Liver (tissue), 7 donors: ENCODE measurements at regions not wholly inside any gene's neighbourhood (a gene's known extent, or its start where the extent isn't known, plus 50 kb on each side); places are given as distances from the start of the nearest gene placed in this dataset.

Source experiments
- DNase-seq: peaks from one replicate; pipeline ENCODE4 v3.0.0-alpha.2; 2017; ENCODE audit warnings: low spot score
- H3K27ac ChIP-seq, 2 donors: one replicate each; pipeline ENCODE4 v1.7.0; 2013; ENCODE audit warnings: inconsistent platforms in 2 of 2, low read length in 2 of 2, control low read depth in 1 of 2, low read depth in 1 of 2, mild to moderate bottlenecking in 1 of 2
- H3K27me3 ChIP-seq, 4 donors: one replicate each; pipeline versions ENCODE4 v1.6.1 to v1.7.0; 2013; ENCODE audit warnings: low read length in 3 of 4, inconsistent platforms in 1 of 4, mild to moderate bottlenecking in 1 of 4, moderate library complexity in 1 of 4; ENCODE audit not compliant: control insufficient read depth in 4 of 4, insufficient read depth in 4 of 4
- H3K36me3 ChIP-seq, 4 donors: one replicate each; pipeline versions ENCODE4 v1.6.1 to v1.7.0; 2013; ENCODE audit warnings: low read length in 3 of 4, mild to moderate bottlenecking in 3 of 4, low read depth in 1 of 4, moderate library complexity in 1 of 4; ENCODE audit not compliant: control insufficient read depth in 4 of 4, insufficient read depth in 3 of 4
- H3K4me1 ChIP-seq, 4 donors: one replicate each; pipeline versions ENCODE4 v1.6.1 to v1.7.0; 2013; ENCODE audit warnings: low read length in 3 of 4, mild to moderate bottlenecking in 3 of 4, moderate library complexity in 1 of 4; ENCODE audit not compliant: control insufficient read depth in 4 of 4, insufficient read depth in 4 of 4
- H3K4me3 ChIP-seq, 3 donors: one replicate each; pipeline versions ENCODE4 v1.6.1 to v1.7.0; 2013; ENCODE audit warnings: low read length in 3 of 3, control low read depth in 1 of 3, low read depth in 1 of 3, mild to moderate bottlenecking in 1 of 3
- H3K9ac ChIP-seq, 2 donors: one replicate each; pipeline ENCODE4 v1.7.0; 2013; ENCODE audit warnings: low read length in 2 of 2, mild to moderate bottlenecking in 2 of 2, moderate library complexity in 2 of 2, control low read depth in 1 of 2, low read depth in 1 of 2
- H3K9me3 ChIP-seq, 4 donors: one replicate each; pipeline versions ENCODE4 v1.6.1 to v1.7.0; 2013; ENCODE audit warnings: low read length in 3 of 4; ENCODE audit not compliant: control insufficient read depth in 4 of 4
- EGR1 ChIP-seq, 2 donors: IDR thresholded peaks; 2 replicates each; pipeline ENCODE4 v1.6.1; 2016 to 2018; ENCODE audit warnings: antibody characterized with exemption in 2 of 2, low read depth in 2 of 2
- FOXA1 ChIP-seq: IDR thresholded peaks from 2 replicates; pipeline ENCODE4 v1.6.1; 2016; ENCODE audit warnings: antibody characterized with exemption
- FOXA2 ChIP-seq: IDR thresholded peaks from 2 replicates; pipeline ENCODE4 v1.6.1; 2016; ENCODE audit warnings: antibody characterized with exemption
- GABPA ChIP-seq, 2 donors: IDR thresholded peaks in 1 of 2; conservative IDR thresholded peaks in 1 of 2; 2 replicates each; pipeline ENCODE4 v1.6.1; 2016; ENCODE audit warnings: antibody characterized with exemption in 2 of 2, mild to moderate bottlenecking in 1 of 2, moderate library complexity in 1 of 2
- HNF4A ChIP-seq, 2 donors: conservative IDR thresholded peaks; 2 replicates each; pipeline ENCODE4 v1.6.1; 2016; ENCODE audit warnings: antibody characterized with exemption in 2 of 2, mild to moderate bottlenecking in 2 of 2
- HNF4G ChIP-seq: IDR thresholded peaks from 2 replicates; pipeline ENCODE4 v1.6.1; 2016; ENCODE audit warnings: antibody characterized with exemption
- NR2F2 ChIP-seq: IDR thresholded peaks from 2 replicates; pipeline ENCODE4 v1.6.1; 2016; ENCODE audit warnings: antibody characterized with exemption
- RAD21 ChIP-seq, 2 donors: IDR thresholded peaks; 2 replicates each; pipeline ENCODE4 v1.6.1; 2016; ENCODE audit warnings: antibody characterized with exemption in 2 of 2, mild to moderate bottlenecking in 2 of 2
- RXRA ChIP-seq, 2 donors: IDR thresholded peaks; 2 replicates each; pipeline ENCODE4 v1.6.1; 2017 to 2018; ENCODE audit warnings: antibody characterized with exemption in 2 of 2, mild to moderate bottlenecking in 1 of 2
- SP1 ChIP-seq: IDR thresholded peaks from 2 replicates; pipeline ENCODE4 v1.6.1; 2018; ENCODE audit warnings: antibody characterized with exemption, mild to moderate bottlenecking
- TAF1 ChIP-seq: conservative IDR thresholded peaks from 2 replicates; pipeline ENCODE4 v1.6.1; 2016; ENCODE audit warnings: antibody characterized with exemption, mild to moderate bottlenecking
- WGBS: extraction: QIAGEN DNeasy Blood & Tissue Kit; methylation state at CpG from one replicate; pipeline ENCODE4 v1.1.7; 2013; 5-methylcytosine and 5-hydroxymethylcytosine counted together
- TF ChIP-seq, protein P1 (sequence below): IDR thresholded peaks from 2 replicates; pipeline ENCODE4 v1.6.1; 2016; ENCODE audit warnings: antibody characterized with exemption, mild to moderate bottlenecking
- TF ChIP-seq, protein P2 (sequence below): IDR thresholded peaks from 2 replicates; pipeline ENCODE4 v1.6.1; 2016; ENCODE audit warnings: antibody characterized with exemption
- TF ChIP-seq, protein P3 (sequence below): IDR thresholded peaks from 2 replicates; pipeline ENCODE4 v1.6.1; 2016; ENCODE audit warnings: antibody characterized with exemption
- TF ChIP-seq, protein P4 (sequence below): IDR thresholded peaks from 2 replicates; pipeline ENCODE4 v1.6.1; 2016; ENCODE audit warnings: antibody characterized with exemption
- donor health status: healthy.
- donor health status: healthy.
- donor health status: healthy.
- donor health status: healthy.

DNA sequence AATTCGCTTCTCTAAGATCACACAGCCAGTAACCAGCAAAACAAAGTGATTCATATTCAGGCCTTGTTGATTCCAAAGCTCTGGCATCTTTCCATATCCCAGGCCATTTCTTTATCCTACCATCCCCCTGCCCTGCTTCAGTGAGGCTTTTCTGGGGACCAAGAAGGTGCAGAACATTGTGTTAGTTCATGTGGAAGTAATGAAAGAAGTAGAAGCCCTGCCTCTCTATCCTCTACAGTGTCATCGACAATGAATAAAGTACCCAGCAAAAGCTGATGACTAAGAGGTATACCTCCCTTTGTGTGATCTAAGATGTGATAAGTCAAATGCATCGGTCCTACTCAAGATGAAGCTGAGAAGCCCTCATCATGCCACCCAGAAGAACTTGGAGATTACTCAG lies 383.2 kb downstream of the BCL11A start (continued):
- TF ChIP-seq, protein P1, sequence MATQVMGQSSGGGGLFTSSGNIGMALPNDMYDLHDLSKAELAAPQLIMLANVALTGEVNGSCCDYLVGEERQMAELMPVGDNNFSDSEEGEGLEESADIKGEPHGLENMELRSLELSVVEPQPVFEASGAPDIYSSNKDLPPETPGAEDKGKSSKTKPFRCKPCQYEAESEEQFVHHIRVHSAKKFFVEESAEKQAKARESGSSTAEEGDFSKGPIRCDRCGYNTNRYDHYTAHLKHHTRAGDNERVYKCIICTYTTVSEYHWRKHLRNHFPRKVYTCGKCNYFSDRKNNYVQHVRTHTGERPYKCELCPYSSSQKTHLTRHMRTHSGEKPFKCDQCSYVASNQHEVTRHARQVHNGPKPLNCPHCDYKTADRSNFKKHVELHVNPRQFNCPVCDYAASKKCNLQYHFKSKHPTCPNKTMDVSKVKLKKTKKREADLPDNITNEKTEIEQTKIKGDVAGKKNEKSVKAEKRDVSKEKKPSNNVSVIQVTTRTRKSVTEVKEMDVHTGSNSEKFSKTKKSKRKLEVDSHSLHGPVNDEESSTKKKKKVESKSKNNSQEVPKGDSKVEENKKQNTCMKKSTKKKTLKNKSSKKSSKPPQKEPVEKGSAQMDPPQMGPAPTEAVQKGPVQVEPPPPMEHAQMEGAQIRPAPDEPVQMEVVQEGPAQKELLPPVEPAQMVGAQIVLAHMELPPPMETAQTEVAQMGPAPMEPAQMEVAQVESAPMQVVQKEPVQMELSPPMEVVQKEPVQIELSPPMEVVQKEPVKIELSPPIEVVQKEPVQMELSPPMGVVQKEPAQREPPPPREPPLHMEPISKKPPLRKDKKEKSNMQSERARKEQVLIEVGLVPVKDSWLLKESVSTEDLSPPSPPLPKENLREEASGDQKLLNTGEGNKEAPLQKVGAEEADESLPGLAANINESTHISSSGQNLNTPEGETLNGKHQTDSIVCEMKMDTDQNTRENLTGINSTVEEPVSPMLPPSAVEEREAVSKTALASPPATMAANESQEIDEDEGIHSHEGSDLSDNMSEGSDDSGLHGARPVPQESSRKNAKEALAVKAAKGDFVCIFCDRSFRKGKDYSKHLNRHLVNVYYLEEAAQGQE: no peak
- TF ChIP-seq FOXA1 (no peak), SP1 (no peak)
- TF ChIP-seq, protein P2, sequence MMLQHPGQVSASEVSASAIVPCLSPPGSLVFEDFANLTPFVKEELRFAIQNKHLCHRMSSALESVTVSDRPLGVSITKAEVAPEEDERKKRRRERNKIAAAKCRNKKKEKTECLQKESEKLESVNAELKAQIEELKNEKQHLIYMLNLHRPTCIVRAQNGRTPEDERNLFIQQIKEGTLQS: no peak

DNA sequence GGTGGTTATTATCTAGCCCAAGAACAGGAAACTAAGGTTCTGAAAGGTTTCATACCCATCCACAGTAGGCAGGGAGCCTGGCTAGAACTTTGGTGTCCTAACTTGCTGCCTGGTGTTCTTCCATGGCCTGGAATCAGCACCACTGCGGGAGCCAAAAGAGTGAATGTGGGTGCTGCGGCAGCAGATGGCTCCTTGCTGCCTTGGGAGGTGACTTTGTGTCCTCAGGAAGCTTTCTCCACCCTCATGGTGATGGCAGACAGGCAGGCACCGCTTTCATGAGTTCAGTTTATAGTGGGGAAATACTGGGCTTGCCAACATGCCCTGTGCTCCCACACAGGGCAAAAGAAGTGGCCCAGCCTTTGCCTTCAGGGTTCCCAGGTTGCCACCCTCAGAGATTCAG lies 385.2 kb downstream of the BCL11A start:
- Histone ChIP-seq H3K27ac (no peak overlapping the region), H3K4me3 (no peak overlapping the region), H3K36me3 (no peaks in the 10 kb centered on the region), H3K9ac (no peak overlapping the region), H3K27me3 (no peaks in the 10 kb centered on the region), H3K9me3 (no peaks in the 10 kb centered on the region), H3K4me1 (no peaks in the 10 kb centered on the region)
- WGBS: 89% methylated on average over 3 of the region's 3 CpGs
- no peak for DNase-seq
- TF ChIP-seq HNF4G (no peak), NR2F2 (no peak), EGR1 (IDR thresholded peaks at IDR 0.05; ENCODE audit: low read depth in 2 of 2) (no peak), FOXA2 (no peak)
- TF ChIP-seq, protein P3, sequence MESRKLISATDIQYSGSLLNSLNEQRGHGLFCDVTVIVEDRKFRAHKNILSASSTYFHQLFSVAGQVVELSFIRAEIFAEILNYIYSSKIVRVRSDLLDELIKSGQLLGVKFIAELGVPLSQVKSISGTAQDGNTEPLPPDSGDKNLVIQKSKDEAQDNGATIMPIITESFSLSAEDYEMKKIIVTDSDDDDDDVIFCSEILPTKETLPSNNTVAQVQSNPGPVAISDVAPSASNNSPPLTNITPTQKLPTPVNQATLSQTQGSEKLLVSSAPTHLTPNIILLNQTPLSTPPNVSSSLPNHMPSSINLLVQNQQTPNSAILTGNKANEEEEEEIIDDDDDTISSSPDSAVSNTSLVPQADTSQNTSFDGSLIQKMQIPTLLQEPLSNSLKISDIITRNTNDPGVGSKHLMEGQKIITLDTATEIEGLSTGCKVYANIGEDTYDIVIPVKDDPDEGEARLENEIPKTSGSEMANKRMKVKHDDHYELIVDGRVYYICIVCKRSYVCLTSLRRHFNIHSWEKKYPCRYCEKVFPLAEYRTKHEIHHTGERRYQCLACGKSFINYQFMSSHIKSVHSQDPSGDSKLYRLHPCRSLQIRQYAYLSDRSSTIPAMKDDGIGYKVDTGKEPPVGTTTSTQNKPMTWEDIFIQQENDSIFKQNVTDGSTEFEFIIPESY: no peak

DNA sequence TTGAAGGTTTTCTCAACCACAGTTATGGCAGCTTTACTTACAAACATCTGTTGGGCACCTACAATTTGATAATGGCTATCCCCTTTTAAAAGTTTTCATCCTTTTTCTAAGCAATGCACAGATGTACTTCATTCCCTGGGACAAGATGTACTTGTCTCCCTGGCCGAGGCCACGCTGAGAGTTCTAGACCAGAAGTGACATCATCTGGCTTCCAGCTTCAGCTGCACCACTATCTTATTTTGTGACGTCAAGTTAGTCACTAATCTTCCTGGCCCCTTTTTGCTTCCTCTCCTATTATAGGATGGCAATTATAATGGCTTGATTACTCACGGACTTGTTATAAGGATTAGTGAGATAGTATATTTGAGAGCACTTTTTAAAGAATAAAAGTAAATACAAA lies 386.4 kb downstream of the BCL11A start:
- TF ChIP-seq, protein P4, sequence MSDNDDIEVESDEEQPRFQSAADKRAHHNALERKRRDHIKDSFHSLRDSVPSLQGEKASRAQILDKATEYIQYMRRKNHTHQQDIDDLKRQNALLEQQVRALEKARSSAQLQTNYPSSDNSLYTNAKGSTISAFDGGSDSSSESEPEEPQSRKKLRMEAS: no peak
- TF ChIP-seq GABPA (IDR thresholded peaks at IDR 0.05 in 1 of 2, conservative IDR thresholded peaks at IDR 0.05 in 1 of 2) (no peak), FOXA1 (no peak), FOXA2 (no peak), RAD21 (IDR thresholded peaks at IDR 0.05) (no peak), HNF4A (conservative IDR thresholded peaks at IDR 0.05) (no peak), RXRA (IDR thresholded peaks at IDR 0.05) (no peak), NR2F2 (no peak), HNF4G (no peak), TAF1 (no peak)
- 81% methylated on average over 4 of the region's 4 CpGs for WGBS
- Histone ChIP-seq H3K4me3 (no peak overlapping the region), H3K9ac (no peak overlapping the region), H3K27me3 (no peaks in the 10 kb centered on the region), H3K9me3 (no peaks in the 10 kb centered on the region), H3K4me1 (no peaks in the 10 kb centered on the region), H3K36me3 (no peaks in the 10 kb centered on the region), H3K27ac (no peak overlapping the region)
- DNase-seq: no peak
